SK-N-SH treated with all-trans-retinoic acid at 6 μM for 48 hours (cell line): ENCODE measurements at regions not wholly inside any gene's neighbourhood (a gene's known extent, or its start where the extent isn't known, plus 50 kb on each side); places are given as distances from the start of the nearest gene placed in this dataset.

Experiments used
- ARNTL ChIP-seq: fragments of 450-650 bp; formaldehyde crosslinking; IDR thresholded peaks from 2 replicates; pipeline ENCODE4 v1.5.0; 2020; ENCODE audit warnings: low read depth, mild to moderate bottlenecking, moderate library complexity, borderline replicate concordance
- CREB5 ChIP-seq: fragments of 250-450 bp; sonication (Bioruptor Pico); IDR thresholded peaks from 2 replicates; pipeline ENCODE4 v1.5.1; 2020; ENCODE audit warnings: low read depth, mild to moderate bottlenecking, moderate library complexity
- CSDC2 ChIP-seq: fragments of 250-450 bp; sonication (Bioruptor Pico); IDR thresholded peaks from 2 replicates; pipeline ENCODE4 v1.5.0; 2020; ENCODE audit warnings: mild to moderate bottlenecking, moderate library complexity
- SNAI2 ChIP-seq: fragments of 250-450 bp; sonication (Bioruptor Pico); IDR thresholded peaks from 2 replicates; pipeline ENCODE4 v1.5.0; 2020; ENCODE audit warnings: mild to moderate bottlenecking, moderate library complexity
- ZFP30 ChIP-seq: fragments of 450-650 bp; formaldehyde crosslinking; IDR thresholded peaks from 2 replicates; pipeline ENCODE4 v1.5.0; 2022; ENCODE audit warnings: mild to moderate bottlenecking, moderate library complexity
- TF ChIP-seq, protein P1 (sequence below): fragments of 250-450 bp; sonication (Bioruptor Pico); IDR thresholded peaks from 2 replicates; pipeline ENCODE4 v1.5.1; 2021; ENCODE audit warnings: mild to moderate bottlenecking, moderate library complexity
- TF ChIP-seq, protein P2 (sequence below): fragments of 250-450 bp; sonication (Bioruptor Pico); IDR thresholded peaks from 2 replicates; pipeline ENCODE4 v1.8.0; 2021; ENCODE audit warnings: low read depth, mild to moderate bottlenecking, moderate library complexity, borderline replicate concordance

DNA sequence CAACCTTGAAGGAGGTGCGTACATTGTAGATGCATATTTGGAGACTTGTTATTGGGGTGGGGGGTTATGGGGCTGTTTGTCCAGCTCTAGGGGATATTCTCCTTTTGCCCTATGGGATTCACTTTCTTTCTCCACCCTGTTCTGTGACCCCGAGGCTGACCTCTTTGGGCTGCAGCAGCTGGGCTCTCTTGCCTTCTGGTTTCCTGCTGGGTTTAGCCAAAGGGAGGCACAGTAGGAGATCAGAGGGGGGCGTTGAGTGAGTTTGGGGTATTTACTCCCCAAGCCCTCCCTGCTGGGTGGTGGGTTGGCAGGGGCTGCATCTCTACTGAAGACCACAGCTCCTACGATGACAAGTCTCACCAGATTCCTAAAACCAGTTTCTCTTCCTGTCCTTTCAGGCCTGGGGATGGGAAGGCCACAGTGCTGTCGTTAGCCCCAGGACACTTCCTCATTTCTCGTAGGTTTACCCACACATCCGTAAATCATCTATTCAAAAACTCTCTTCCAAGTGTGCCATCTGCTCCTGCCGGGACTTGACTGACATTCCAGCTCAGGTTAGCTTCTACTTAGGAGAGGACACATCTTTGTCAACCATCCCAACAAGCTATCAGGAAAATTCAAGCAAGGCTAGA is 127.1 kb downstream of the TMEM30B start:
- TF ChIP-seq, protein P1, sequence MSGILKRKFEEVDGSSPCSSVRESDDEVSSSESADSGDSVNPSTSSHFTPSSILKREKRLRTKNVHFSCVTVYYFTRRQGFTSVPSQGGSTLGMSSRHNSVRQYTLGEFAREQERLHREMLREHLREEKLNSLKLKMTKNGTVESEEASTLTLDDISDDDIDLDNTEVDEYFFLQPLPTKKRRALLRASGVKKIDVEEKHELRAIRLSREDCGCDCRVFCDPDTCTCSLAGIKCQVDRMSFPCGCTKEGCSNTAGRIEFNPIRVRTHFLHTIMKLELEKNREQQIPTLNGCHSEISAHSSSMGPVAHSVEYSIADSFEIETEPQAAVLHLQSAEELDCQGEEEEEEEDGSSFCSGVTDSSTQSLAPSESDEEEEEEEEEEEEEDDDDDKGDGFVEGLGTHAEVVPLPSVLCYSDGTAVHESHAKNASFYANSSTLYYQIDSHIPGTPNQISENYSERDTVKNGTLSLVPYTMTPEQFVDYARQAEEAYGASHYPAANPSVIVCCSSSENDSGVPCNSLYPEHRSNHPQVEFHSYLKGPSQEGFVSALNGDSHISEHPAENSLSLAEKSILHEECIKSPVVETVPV (CRISPR knock-in tag) = no peak
- no peak for TF ChIP-seq ZFP30
- TF ChIP-seq CSDC2 = no peak
- TF ChIP-seq ARNTL (CRISPR knock-in tag) = no peak
- no peak for TF ChIP-seq CREB5 (CRISPR knock-in tag)
- TF ChIP-seq SNAI2 (CRISPR knock-in tag) = no peak
- TF ChIP-seq, protein P2, sequence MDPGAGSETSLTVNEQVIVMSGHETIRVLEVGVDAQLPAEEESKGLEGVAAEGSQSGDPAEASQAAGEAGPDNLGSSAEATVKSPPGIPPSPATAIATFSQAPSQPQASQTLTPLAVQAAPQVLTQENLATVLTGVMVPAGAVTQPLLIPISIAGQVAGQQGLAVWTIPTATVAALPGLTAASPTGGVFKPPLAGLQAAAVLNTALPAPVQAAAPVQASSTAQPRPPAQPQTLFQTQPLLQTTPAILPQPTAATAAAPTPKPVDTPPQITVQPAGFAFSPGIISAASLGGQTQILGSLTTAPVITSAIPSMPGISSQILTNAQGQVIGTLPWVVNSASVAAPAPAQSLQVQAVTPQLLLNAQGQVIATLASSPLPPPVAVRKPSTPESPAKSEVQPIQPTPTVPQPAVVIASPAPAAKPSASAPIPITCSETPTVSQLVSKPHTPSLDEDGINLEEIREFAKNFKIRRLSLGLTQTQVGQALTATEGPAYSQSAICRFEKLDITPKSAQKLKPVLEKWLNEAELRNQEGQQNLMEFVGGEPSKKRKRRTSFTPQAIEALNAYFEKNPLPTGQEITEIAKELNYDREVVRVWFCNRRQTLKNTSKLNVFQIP (CRISPR knock-in tag) = no peak
